ENCODE measurements at regions not wholly inside any gene's neighbourhood (a gene's known extent, or its start where the extent isn't known, plus 50 kb on each side); places are given as distances from the start of the nearest gene placed in this dataset. TPM values are rescaled to one million over a fixed set of nuclear protein-coding genes. Genes with fewer than 3 reads are reported as not detected.

- no peak for TF ChIP-seq CTCF (IDR thresholded peaks at IDR 0.05)
- DNase-seq (ENCODE audit: low spot score) (no peak), ATAC-seq (ENCODE audit: low FRiP score) (no peak)
Measured at GRCh38 chr2:209367075-209367747, 56.6 kb upstream of the MAP2 start.

- ATAC-seq (ENCODE audit: low FRiP score), result no peak
- no peak for TF ChIP-seq CTCF (IDR thresholded peaks at IDR 0.05)
- no peak for DNase-seq (ENCODE audit: low spot score)
Measured at GRCh38 chr2:209368406-209368805, 55.4 kb upstream of the MAP2 start.

GRCh38 chr2:209368914-209369313 lies 54.9 kb upstream of the MAP2 start:
- DNase-seq (ENCODE audit: low spot score) (no peak), ATAC-seq (ENCODE audit: low FRiP score) (peak; percentile 66)
- TF ChIP-seq CTCF (IDR thresholded peaks at IDR 0.05), result no peak

GRCh38 chr2:209369656-209370055 lies 54.2 kb upstream of the MAP2 start:
- ATAC-seq (ENCODE audit: low FRiP score), result no peak
- DNase-seq (ENCODE audit: low spot score), result no peak
- TF ChIP-seq CTCF (IDR thresholded peaks at IDR 0.05), result no peak

- TF ChIP-seq CTCF (IDR thresholded peaks at IDR 0.05), result no peak
- ATAC-seq (ENCODE audit: low FRiP score) (no peak), DNase-seq (ENCODE audit: low spot score) (no peak)
Measured at GRCh38 chr2:209371407-209371806, 52.4 kb upstream of the MAP2 start.

Small RNA genes in the stretch of these regions (small RNA-seq; reads per million reads assigned to genes)
- gene RNA5SP117, result not detected

All from omental fat pad (tissue), 3 donors.